Suprapubic skin (tissue), 4 donors: ENCODE measurements at regions not wholly inside any gene's neighbourhood (a gene's known extent, or its start where the extent isn't known, plus 50 kb on each side); places are given as distances from the start of the nearest gene placed in this dataset.

Experiments used
- DNase-seq, 2 donors: peaks; one replicate each; pipeline ENCODE4 v3.0.0-alpha.2; 2019; ENCODE audit warnings: low spot score in 2 of 2
- H3K27ac ChIP-seq: fragments of 200-600 bp; sonication (generic); one replicate; pipeline ENCODE4 v1.5.1; 2019
- H3K27me3 ChIP-seq: fragments of 200-600 bp; sonication (generic); one replicate; pipeline ENCODE4 v1.5.1; 2019
- H3K36me3 ChIP-seq: fragments of 200-600 bp; sonication (generic); one replicate; pipeline ENCODE4 v1.5.1; 2019
- H3K4me1 ChIP-seq: fragments of 200-600 bp; sonication (generic); one replicate; pipeline ENCODE4 v1.5.1; 2019
- H3K4me3 ChIP-seq: fragments of 200-600 bp; sonication (generic); one replicate; pipeline ENCODE4 v1.5.1; 2019; ENCODE audit warnings: mild to moderate bottlenecking
- H3K9me3 ChIP-seq: fragments of 200-600 bp; sonication (generic); one replicate; pipeline ENCODE4 v1.5.1; 2019
- EP300 ChIP-seq: sonication (generic); formaldehyde crosslinking; IDR thresholded peaks from one replicate; pipeline ENCODE4 v1.6.1; 2017; ENCODE audit warnings: antibody characterized with exemption
- POLR2A ChIP-seq, 2 donors: fragments of 450-650 bp; IDR thresholded peaks; one replicate each; pipeline ENCODE4 v1.6.1; 2017; ENCODE audit warnings: antibody characterized with exemption in 2 of 2, mild to moderate bottlenecking in 2 of 2, moderate library complexity in 2 of 2
- POLR2AphosphoS5 ChIP-seq, 3 donors: sonication (generic); formaldehyde crosslinking; IDR thresholded peaks; one replicate each; pipeline ENCODE4 v1.6.1; 2017; ENCODE audit warnings: antibody characterized with exemption in 3 of 3
- WGBS: methylation state at CpG from one replicate; pipeline ENCODE4 v1.1.5; 2018; 5-methylcytosine and 5-hydroxymethylcytosine counted together
- TF ChIP-seq, protein P1 (sequence below), 2 donors: fragments of 200-600 bp in 1 of 2; fragments of 450-650 bp in 1 of 2; sonication (generic) in 1 of 2; IDR thresholded peaks; one replicate each; pipeline ENCODE4 v1.5.1; 2016 to 2019; ENCODE audit warnings: antibody characterized with exemption in 2 of 2, mild to moderate bottlenecking in 1 of 2, moderate library complexity in 1 of 2

DNA sequence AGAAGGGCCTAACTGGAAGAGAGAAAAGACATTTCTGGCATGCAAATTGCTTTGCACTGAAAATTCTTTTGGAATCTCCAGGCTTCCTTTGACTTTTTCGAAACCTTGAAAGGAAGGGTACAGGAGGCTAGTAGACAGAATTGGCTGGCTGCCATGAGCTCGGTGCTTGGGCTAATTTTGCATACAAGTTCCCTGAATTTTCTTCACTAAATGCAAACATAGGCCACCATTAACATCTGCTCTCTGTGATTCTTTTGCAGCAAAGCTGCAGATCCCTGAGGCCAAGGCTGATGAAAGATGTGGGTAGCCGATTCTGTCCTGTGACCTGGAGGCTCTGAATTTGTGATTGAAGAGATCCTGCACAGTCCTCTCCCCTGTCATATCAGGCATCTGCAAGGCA is 247.8 kb upstream of the MCTP2 start:
- TF ChIP-seq, protein P1, sequence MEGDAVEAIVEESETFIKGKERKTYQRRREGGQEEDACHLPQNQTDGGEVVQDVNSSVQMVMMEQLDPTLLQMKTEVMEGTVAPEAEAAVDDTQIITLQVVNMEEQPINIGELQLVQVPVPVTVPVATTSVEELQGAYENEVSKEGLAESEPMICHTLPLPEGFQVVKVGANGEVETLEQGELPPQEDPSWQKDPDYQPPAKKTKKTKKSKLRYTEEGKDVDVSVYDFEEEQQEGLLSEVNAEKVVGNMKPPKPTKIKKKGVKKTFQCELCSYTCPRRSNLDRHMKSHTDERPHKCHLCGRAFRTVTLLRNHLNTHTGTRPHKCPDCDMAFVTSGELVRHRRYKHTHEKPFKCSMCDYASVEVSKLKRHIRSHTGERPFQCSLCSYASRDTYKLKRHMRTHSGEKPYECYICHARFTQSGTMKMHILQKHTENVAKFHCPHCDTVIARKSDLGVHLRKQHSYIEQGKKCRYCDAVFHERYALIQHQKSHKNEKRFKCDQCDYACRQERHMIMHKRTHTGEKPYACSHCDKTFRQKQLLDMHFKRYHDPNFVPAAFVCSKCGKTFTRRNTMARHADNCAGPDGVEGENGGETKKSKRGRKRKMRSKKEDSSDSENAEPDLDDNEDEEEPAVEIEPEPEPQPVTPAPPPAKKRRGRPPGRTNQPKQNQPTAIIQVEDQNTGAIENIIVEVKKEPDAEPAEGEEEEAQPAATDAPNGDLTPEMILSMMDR (IDR thresholded peaks at IDR 0.05) = no peak
- TF ChIP-seq POLR2A (IDR thresholded peaks at IDR 0.05) (no peak), POLR2AphosphoS5 (IDR thresholded peaks at IDR 0.05) (no peak), EP300 (no peak)
- Histone ChIP-seq H3K4me3 (no peak overlapping the region), H3K27ac (no peak overlapping the region), H3K9me3 (no peaks in the 10 kb centered on the region), H3K36me3 (no peaks in the 10 kb centered on the region), H3K27me3 (no peaks in the 10 kb centered on the region), H3K4me1 (peaks cover 14% of the 10 kb centered on the region)
- 49% methylated on average over 3 of the region's 3 CpGs for WGBS
- DNase-seq = no peak

DNA sequence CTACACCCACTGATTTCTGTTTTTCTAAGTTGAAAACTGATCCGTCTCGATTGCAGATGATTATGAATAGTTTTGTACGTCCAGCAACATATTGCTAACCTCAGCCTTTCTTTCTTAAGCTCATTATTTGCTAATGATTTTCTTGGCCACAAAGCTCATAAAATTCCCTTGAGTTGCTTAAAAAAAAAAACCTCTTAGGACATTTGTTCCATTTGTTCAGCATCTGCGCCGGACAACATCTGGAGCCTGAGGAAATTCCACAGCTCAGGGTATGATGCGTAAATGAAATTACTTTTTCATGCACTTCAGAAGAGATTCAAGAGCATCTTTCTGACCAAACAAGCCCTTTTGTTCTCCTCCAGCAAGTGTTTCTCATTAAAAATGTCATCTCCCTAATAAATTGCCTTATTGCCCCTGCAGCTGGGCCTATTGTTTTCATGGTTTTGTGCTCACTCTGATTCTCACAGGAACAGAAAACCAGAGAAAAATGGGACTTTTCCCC is 249.1 kb upstream of the MCTP2 start:
- peak in 1 of 3 donors; percentile 69 for TF ChIP-seq POLR2AphosphoS5 (IDR thresholded peaks at IDR 0.05)
- no peak for TF ChIP-seq POLR2A (IDR thresholded peaks at IDR 0.05)
- no peak overlapping the region for H3K4me3 ChIP-seq
- H3K36me3 ChIP-seq = no peaks in the 10 kb centered on the region
- WGBS = 67% methylated on average over 6 of the region's 6 CpGs
- no peak for DNase-seq
- H3K27me3 ChIP-seq = no peaks in the 10 kb centered on the region
- H3K27ac ChIP-seq = no peak overlapping the region
- H3K9me3 ChIP-seq = no peaks in the 10 kb centered on the region
- peaks cover 14% of the 10 kb centered on the region for H3K4me1 ChIP-seq

DNA sequence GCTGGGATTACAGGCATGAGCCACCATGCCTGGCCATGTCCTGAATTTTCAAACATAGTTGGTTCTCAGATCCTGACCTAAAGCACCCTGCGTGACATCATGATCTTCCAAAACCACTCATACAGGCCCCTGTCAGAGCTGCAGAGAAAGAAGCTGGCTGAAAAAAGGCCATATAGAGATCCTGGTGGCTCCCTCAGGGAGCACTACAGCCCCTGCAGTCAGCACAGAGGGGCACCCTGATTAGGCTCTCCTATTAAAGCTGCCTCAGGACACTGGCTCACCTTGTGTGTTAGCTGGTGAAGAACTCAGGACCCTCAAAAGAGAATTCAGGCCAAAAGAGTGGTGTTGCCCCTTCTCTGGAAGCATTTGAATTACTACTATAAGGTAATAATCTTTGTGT is 249.7 kb upstream of the MCTP2 start:
- 100% methylated on average over 1 of the region's 1 CpG for WGBS
- H3K9me3 ChIP-seq = no peaks in the 10 kb centered on the region
- peak overlapping the region; percentile 20 for H3K27ac ChIP-seq
- peaks cover 14% of the 10 kb centered on the region for H3K4me1 ChIP-seq
- DNase-seq = no peak
- H3K27me3 ChIP-seq = no peaks in the 10 kb centered on the region
- no peaks in the 10 kb centered on the region for H3K36me3 ChIP-seq
- H3K4me3 ChIP-seq = no peak overlapping the region
- no peak for TF ChIP-seq POLR2A (IDR thresholded peaks at IDR 0.05)
- no peak for TF ChIP-seq POLR2AphosphoS5 (IDR thresholded peaks at IDR 0.05)
- TF ChIP-seq, protein P1 (IDR thresholded peaks at IDR 0.05) = no peak
- no peak for TF ChIP-seq EP300

DNA sequence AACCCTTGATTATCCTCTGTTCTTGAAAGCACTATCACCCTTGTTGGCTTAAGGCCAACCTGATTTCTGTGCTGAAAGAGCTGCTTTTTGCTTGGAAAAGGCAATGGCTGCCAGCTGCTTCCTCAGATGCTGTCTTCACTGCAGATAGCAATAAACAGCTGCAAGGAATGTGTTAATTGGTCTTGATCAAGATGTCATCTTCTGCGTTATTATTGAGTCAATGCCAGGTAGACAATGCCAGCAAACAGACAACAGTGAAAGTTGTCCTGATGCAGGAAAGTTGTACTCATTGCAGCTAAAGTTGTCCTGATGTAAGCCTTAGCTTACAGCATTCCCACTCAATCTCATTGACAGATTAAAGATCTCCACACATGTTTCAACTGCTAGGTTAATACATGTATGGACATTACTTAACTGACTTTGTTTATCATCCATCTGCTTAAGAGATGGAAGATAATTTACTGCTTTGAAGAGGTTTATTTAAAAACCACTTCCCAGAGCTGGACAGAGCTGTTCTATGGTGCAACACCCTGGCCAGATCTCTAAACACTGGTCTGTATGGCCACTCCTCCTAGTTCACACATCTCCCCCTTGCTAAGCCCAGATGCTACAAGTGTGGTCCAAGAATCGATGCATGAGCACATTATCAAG is 251.0 kb upstream of the MCTP2 start:
- Histone ChIP-seq H3K4me3 (no peak overlapping the region), H3K4me1 (peaks cover 14% of the 10 kb centered on the region), H3K27me3 (no peaks in the 10 kb centered on the region), H3K36me3 (no peaks in the 10 kb centered on the region), H3K9me3 (no peaks in the 10 kb centered on the region), H3K27ac (no peak overlapping the region)
- no peak for DNase-seq
- 33% methylated on average over 2 of the region's 2 CpGs for WGBS
- TF ChIP-seq EP300 (no peak), POLR2AphosphoS5 (IDR thresholded peaks at IDR 0.05) (peak in 2 of 3 donors; percentile 1 to 67), POLR2A (IDR thresholded peaks at IDR 0.05) (no peak)
- TF ChIP-seq, protein P1 (IDR thresholded peaks at IDR 0.05) = no peak

DNA sequence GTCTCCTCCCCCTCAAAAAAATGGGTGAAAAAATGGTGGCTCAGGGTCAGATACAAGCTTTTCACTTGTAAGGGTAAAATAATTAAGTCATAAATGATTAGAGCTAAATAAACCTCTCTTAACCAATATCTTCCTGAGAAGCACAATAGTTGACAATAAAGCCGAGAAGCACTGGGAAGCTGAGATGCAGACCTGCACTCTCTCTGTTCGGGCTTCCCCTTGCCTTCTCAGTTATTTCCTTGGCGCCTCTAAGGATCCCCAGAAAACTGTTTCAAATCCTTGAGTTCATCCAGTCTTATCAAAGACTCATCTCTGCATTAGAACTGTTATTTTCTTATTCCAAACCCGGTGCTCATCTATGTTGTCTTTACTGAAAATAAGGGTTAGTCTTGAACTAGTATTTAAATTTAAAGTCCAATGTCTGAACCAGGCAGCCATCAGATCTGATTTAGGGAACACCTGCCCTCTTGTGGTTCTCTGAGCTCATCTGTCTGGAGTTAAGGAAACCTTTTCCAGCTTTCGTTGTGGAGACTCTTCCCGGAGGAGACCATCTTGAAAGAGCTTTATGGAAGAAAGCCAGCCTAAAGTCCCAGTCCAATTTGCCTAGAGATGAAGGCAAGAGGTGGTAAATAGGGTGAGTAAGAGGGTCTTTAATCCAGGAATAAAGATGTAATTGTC is 256.4 kb upstream of the MCTP2 start:
- peaks cover 2% of the 10 kb centered on the region for H3K4me1 ChIP-seq
- no peak for DNase-seq
- TF ChIP-seq POLR2AphosphoS5 (IDR thresholded peaks at IDR 0.05) = no peak
- TF ChIP-seq, protein P1 (IDR thresholded peaks at IDR 0.05) = peak; percentile 38 to 40
- no peaks in the 10 kb centered on the region for H3K9me3 ChIP-seq
- no peak overlapping the region for H3K27ac ChIP-seq
- no peaks in the 10 kb centered on the region for H3K27me3 ChIP-seq
- no peaks in the 10 kb centered on the region for H3K36me3 ChIP-seq
- 53% methylated on average over 6 of the region's 6 CpGs for WGBS
- H3K4me3 ChIP-seq = no peak overlapping the region
